ENCODE measurements at regions not wholly inside any gene's neighbourhood (a gene's known extent, or its start where the extent isn't known, plus 50 kb on each side); places are given as distances from the start of the nearest gene placed in this dataset.

DNA sequence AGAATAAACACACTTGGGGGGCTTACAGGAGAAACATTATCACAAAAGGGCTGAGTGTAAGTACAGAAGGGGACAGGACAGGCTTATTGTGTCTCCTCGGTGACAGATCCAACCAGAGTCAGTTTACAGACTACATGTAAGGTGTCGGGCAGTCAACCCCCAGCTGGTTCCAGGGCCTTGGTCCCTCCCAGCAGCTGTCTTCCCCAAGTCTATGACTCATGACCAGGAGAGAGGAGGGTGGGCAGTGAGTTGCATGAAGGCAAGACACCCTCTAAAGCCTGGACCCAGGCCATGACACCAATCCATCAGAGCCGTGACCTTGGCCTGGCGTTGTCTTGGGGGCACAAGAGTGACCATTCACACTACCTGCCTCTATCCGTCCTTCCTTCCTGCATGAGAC, 276.2 kb upstream of the CCL2 start:
- TF ChIP-seq CTCF (IDR thresholded peaks at IDR 0.05) (no peak), POLR2A (IDR thresholded peaks at IDR 0.05) (no peak)

Measured in testis (tissue), 2 donors.